ENCODE measurements at regions not wholly inside any gene's neighbourhood (a gene's known extent, or its start where the extent isn't known, plus 50 kb on each side); places are given as distances from the start of the nearest gene placed in this dataset.
A peak's percentile ranks its signal among the peaks of the same experiment; 100 is the strongest.

- TF ChIP-seq ZNF791 (tag by site-specific recombination; IDR thresholded peaks at IDR 0.05) = no peak
These were observed 189.4 kb upstream of the RND3 start (continued) for GRCh38 chr2:150676747-150677383.

DNA sequence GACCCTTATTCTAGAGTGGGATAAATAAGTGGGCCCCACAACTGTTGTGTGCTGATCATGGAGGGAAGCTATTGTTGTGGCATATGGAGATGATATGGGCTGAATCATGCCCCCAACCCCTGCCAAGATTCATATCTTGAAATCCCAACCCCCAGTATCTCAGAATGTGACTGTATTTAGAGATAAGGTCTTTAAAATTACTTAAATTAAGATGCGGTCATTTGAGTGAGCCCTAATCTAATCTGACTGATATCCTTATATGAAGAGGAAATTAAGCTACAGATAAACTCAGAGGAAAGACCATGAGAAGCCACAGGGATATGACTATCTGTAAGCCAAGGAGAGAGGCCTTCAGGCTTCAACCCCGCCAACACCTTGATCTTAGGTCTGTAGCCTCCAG, 188.3 kb upstream of the RND3 start:
- CTCF ChIA-PET = interaction anchor here (1.1 kb wide), 1 partner anchor 40 kb away, joined by 4 read pairs; no protein-coding TSS in a partner anchor

GRCh38 chr2:150674283-150674682, 186.8 kb upstream of the RND3 start:
- POLR2A ChIA-PET = no interaction called here
- Histone ChIP-seq H3K36me3 (ENCODE audit: control insufficient read depth in 2 of 2, insufficient read depth in 1 of 2, low read length in 2 of 2) (no peaks in the 10 kb centered on the region), H3K4me3 (ENCODE audit: low read depth, low read length) (no peak overlapping the region), H3K9me3 (ENCODE audit: control insufficient read depth, insufficient read depth, low read depth, low read length) (no peaks in the 10 kb centered on the region), H3K4me1 (ENCODE audit: control insufficient read depth, insufficient read depth, low read length) (no peaks in the 10 kb centered on the region), H3K27ac (ENCODE audit: extremely low read depth, low read depth, low read length) (no peak overlapping the region)
- TF ChIP-seq ZNF214 (tag by site-specific recombination; IDR thresholded peaks at IDR 0.05; ENCODE audit: borderline replicate concordance) (no peak), ZNF169 (tag by site-specific recombination; IDR thresholded peaks at IDR 0.05) (no peak), ZNF560 (tag by site-specific recombination; IDR thresholded peaks at IDR 0.05; ENCODE audit: borderline replicate concordance) (no peak), YY2 (tag by site-specific recombination; IDR thresholded peaks at IDR 0.05) (no peak), ZNF24 (tag by site-specific recombination; IDR thresholded peaks at IDR 0.05) (no peak), KLF7 (tag by site-specific recombination; IDR thresholded peaks at IDR 0.05; ENCODE audit: borderline replicate concordance) (no peak)
- CTCF ChIA-PET = interaction anchor here (0.6 kb wide), 1 partner anchor 55 kb away, joined by 3 read pairs; no protein-coding TSS in a partner anchor

More for the DNA sequence above, 188.3 kb upstream of the RND3 start:
- POLR2A ChIA-PET = no interaction called here
- no peak overlapping the region for H3K4me3 ChIP-seq (ENCODE audit: low read depth, low read length)
- TF ChIP-seq, protein P1, sequence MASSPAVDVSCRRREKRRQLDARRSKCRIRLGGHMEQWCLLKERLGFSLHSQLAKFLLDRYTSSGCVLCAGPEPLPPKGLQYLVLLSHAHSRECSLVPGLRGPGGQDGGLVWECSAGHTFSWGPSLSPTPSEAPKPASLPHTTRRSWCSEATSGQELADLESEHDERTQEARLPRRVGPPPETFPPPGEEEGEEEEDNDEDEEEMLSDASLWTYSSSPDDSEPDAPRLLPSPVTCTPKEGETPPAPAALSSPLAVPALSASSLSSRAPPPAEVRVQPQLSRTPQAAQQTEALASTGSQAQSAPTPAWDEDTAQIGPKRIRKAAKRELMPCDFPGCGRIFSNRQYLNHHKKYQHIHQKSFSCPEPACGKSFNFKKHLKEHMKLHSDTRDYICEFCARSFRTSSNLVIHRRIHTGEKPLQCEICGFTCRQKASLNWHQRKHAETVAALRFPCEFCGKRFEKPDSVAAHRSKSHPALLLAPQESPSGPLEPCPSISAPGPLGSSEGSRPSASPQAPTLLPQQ (tag by site-specific recombination; IDR thresholded peaks at IDR 0.05) = 0 out of 2 replicates have a peak, but pooled peaks have one; percentile 45
- no peak for TF ChIP-seq ZNF362 (tag by site-specific recombination; IDR thresholded peaks at IDR 0.05)
- H3K27ac ChIP-seq (ENCODE audit: extremely low read depth, low read depth, low read length) = no peak overlapping the region
- no peaks in the 10 kb centered on the region for H3K36me3 ChIP-seq (ENCODE audit: control insufficient read depth in 2 of 2, insufficient read depth in 1 of 2, low read length in 2 of 2)
- no peaks in the 10 kb centered on the region for H3K4me1 ChIP-seq (ENCODE audit: control insufficient read depth, insufficient read depth, low read length)
- no peaks in the 10 kb centered on the region for H3K9me3 ChIP-seq (ENCODE audit: control insufficient read depth, insufficient read depth, low read depth, low read length)

- H3K4me1 ChIP-seq (ENCODE audit: control insufficient read depth, insufficient read depth, low read length) = no peaks in the 10 kb centered on the region
- no peak overlapping the region for H3K4me3 ChIP-seq (ENCODE audit: low read depth, low read length)
- ChIA-PET CTCF (no interaction called here), POLR2A (no interaction called here)
- no peak overlapping the region for H3K27ac ChIP-seq (ENCODE audit: extremely low read depth, low read depth, low read length)
- TF ChIP-seq HOXC10 (CRISPR knock-in tag; IDR thresholded peaks at IDR 0.05) (no peak), ZNF350 (tag by site-specific recombination; IDR thresholded peaks at IDR 0.05) (no peak), ZNF560 (tag by site-specific recombination; IDR thresholded peaks at IDR 0.05; ENCODE audit: borderline replicate concordance) (no peak), ZNF239 (tag by site-specific recombination; IDR thresholded peaks at IDR 0.05) (no peak), ZNF214 (tag by site-specific recombination; IDR thresholded peaks at IDR 0.05; ENCODE audit: borderline replicate concordance) (no peak), ZNF514 (tag by site-specific recombination; IDR thresholded peaks at IDR 0.05) (no peak), ZNF362 (tag by site-specific recombination; IDR thresholded peaks at IDR 0.05) (no peak), ZEB2 (tag by site-specific recombination; IDR thresholded peaks at IDR 0.05) (no peak), ZNF132 (tag by site-specific recombination; IDR thresholded peaks at IDR 0.05; ENCODE audit: borderline replicate concordance) (no peak), ZNF23 (tag by site-specific recombination; IDR thresholded peaks at IDR 0.05; ENCODE audit: borderline replicate concordance) (no peak), IKZF3 (tag by site-specific recombination; IDR thresholded peaks at IDR 0.05) (no peak), ZNF48 (tag by site-specific recombination; IDR thresholded peaks at IDR 0.05) (no peak), ZNF354C (tag by site-specific recombination; IDR thresholded peaks at IDR 0.05; ENCODE audit: borderline replicate concordance, low read depth) (no peak)
- H3K9me3 ChIP-seq (ENCODE audit: control insufficient read depth, insufficient read depth, low read depth, low read length) = no peaks in the 10 kb centered on the region
- H3K36me3 ChIP-seq (ENCODE audit: control insufficient read depth in 2 of 2, insufficient read depth in 1 of 2, low read length in 2 of 2) = no peaks in the 10 kb centered on the region
These were observed 184.8 kb upstream of the RND3 start for GRCh38 chr2:150672311-150672710.

Data from HEK293 (cell line).